Transverse colon (tissue), 4 donors: ENCODE measurements at regions not wholly inside any gene's neighbourhood (a gene's known extent, or its start where the extent isn't known, plus 50 kb on each side); places are given as distances from the start of the nearest gene placed in this dataset.

ENCODE experiments used
- DNase-seq: peaks from one replicate; pipeline ENCODE4 v3.0.0-alpha.2; 2019
- H3K27ac ChIP-seq, 4 donors: fragments of 200-600 bp; sonication (generic); 2 replicates each; pipeline ENCODE4 v1.5.1; 2016 to 2018; ENCODE audit warnings: inconsistent platforms in 4 of 4
- H3K27me3 ChIP-seq: fragments of 200-600 bp; sonication (generic); 2 replicates; pipeline ENCODE4 v1.5.1; 2017; ENCODE audit warnings: inconsistent platforms
- H3K36me3 ChIP-seq, 4 donors: fragments of 200-600 bp; sonication (generic); 2 replicates each; pipeline ENCODE4 v1.5.1; 2017 to 2019; ENCODE audit warnings: inconsistent platforms in 4 of 4
- H3K4me1 ChIP-seq, 4 donors: fragments of 200-600 bp; sonication (generic); 2 replicates each; pipeline ENCODE4 v1.5.1; 2017 to 2020; ENCODE audit warnings: inconsistent platforms in 4 of 4
- H3K4me3 ChIP-seq, 4 donors: fragments of 200-600 bp; sonication (generic); 1 replicate in 1 of 4; 2 replicates in 3 of 4; pipeline versions ENCODE4 v1.5.1 to v1.6.1; 2017 to 2019; ENCODE audit warnings: inconsistent platforms in 4 of 4
- H3K9me3 ChIP-seq, 2 donors: fragments of 200-600 bp; sonication (generic); 2 replicates each; pipeline ENCODE4 v1.5.1; 2017 to 2019; ENCODE audit warnings: inconsistent platforms in 2 of 2
- EP300 ChIP-seq: sonication (generic); formaldehyde crosslinking; IDR thresholded peaks from one replicate; pipeline ENCODE4 v1.6.1; 2017; ENCODE audit warnings: antibody characterized with exemption, low read depth
- POLR2A ChIP-seq: fragments of 450-650 bp; IDR thresholded peaks from one replicate; pipeline ENCODE4 v1.6.1; 2016; ENCODE audit warnings: antibody characterized with exemption, mild to moderate bottlenecking, moderate library complexity
- POLR2AphosphoS5 ChIP-seq, 3 donors: sonication (generic); formaldehyde crosslinking; IDR thresholded peaks; one replicate each; pipeline ENCODE4 v1.6.1; 2016; ENCODE audit warnings: antibody characterized with exemption in 3 of 3
- whole genome bisulfite sequencing, 2 donors: methylation state at CpG; one replicate each; pipeline ENCODE4 v1.1.5; 2018; ENCODE audit warnings: low coverage in 1 of 2; 5-methylcytosine and 5-hydroxymethylcytosine counted together
- in situ Hi-C, 4 donors: fragments of 200-750 bp; cut with MboI; loops; one replicate each; pipeline versions ENCODE4 v1.15.0 to v1.15.1; 2017; ENCODE audit warnings: low sequenced_read_pairs in 3 of 4, low pct_ligation_motif_present in 1 of 4, low pct_unique_long_range_greater_than_20kb in 1 of 4
- intact Hi-C: fragments of 100-400 bp; cut with DNase I; formaldehyde crosslinking; loops from one replicate; pipeline ENCODE4 v1.15.1; 2023; ENCODE audit warnings: low total_unique reads
- TF ChIP-seq, protein P1 (sequence below), 5 experiments: fragments of 200-600 bp in 3 of 5; fragments of 450-650 bp in 2 of 5; sonication (generic) in 3 of 5; IDR thresholded peaks; 1 replicate in 2 of 5; 2 replicates in 3 of 5; pipeline ENCODE4 v1.5.1; 2016 to 2017; ENCODE audit warnings: antibody characterized with exemption in 5 of 5, inconsistent platforms in 3 of 5, mild to moderate bottlenecking in 2 of 5, moderate library complexity in 1 of 5

DNA sequence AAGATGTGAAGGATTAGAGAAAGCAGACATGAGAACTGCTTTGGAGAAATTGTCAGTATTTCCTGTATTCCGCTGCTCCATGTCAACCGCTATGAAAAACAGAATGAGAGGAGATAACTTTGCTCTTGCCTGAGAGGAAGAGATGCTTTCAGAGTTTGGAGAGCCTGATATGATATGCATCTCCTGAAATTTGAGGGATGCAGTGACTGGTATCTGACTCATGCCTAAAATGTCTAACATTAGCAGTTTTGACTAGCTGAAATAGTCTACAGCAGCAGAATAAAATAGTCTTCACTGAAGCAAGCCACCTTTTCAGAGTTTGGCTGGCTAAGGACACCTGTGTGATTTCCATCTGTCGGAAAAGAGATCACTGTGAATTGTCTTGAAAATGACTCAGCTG is 165.8 kb upstream of the LRRC7 start:
- H3K36me3 ChIP-seq = no peaks in the 10 kb centered on the region
- H3K27me3 ChIP-seq = no peaks in the 10 kb centered on the region
- in situ Hi-C loops = no loop called here
- intact Hi-C loops = no loop called here
- WGBS, 2 donors = 91 to 100% methylated on average over 2 to 3 of the region's 3 CpGs
- H3K4me1 ChIP-seq = no peaks in the 10 kb centered on the region
- no peak for DNase-seq
- no peaks in the 10 kb centered on the region for H3K9me3 ChIP-seq
- no peak overlapping the region for H3K27ac ChIP-seq
- H3K4me3 ChIP-seq = no peak overlapping the region
- TF ChIP-seq, protein P1, sequence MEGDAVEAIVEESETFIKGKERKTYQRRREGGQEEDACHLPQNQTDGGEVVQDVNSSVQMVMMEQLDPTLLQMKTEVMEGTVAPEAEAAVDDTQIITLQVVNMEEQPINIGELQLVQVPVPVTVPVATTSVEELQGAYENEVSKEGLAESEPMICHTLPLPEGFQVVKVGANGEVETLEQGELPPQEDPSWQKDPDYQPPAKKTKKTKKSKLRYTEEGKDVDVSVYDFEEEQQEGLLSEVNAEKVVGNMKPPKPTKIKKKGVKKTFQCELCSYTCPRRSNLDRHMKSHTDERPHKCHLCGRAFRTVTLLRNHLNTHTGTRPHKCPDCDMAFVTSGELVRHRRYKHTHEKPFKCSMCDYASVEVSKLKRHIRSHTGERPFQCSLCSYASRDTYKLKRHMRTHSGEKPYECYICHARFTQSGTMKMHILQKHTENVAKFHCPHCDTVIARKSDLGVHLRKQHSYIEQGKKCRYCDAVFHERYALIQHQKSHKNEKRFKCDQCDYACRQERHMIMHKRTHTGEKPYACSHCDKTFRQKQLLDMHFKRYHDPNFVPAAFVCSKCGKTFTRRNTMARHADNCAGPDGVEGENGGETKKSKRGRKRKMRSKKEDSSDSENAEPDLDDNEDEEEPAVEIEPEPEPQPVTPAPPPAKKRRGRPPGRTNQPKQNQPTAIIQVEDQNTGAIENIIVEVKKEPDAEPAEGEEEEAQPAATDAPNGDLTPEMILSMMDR (IDR thresholded peaks at IDR 0.05) = no peak
- TF ChIP-seq POLR2A = no peak

DNA sequence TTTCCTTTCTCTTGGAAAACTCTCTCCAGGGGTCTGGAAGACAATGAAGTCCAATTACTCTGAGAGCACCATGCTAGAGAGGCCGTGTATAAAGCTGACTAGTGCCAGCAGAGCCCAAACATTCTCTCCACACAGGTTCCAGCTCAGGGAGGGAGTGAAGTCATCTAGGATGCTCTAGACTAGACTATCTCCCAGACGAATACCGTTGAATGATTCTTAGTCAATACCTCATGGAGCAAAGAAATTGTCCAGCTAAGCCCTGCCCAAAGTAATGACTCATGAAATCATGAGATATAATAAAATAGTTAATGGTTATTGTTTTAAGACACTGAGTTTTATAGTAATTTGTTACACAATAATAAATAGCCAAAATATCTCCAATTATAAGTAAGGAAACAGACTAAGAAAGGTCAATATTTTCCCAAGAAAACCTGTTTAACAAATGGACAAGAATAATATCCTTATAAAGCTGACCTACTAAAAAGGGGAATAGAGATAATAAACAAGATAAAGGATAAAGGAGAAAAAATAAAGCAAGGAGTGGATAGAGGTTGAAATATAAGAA is 163.9 kb upstream of the LRRC7 start:
- intact Hi-C loops = no loop called here
- TF ChIP-seq POLR2A (no peak), POLR2AphosphoS5 (IDR thresholded peaks at IDR 0.05) (no peak), EP300 (no peak)
- TF ChIP-seq, protein P1 (IDR thresholded peaks at IDR 0.05) = no peak
- in situ Hi-C loops = no loop called here
- WGBS, 2 donors = 65 to 81% methylated on average over 3 of the region's 3 CpGs
- Histone ChIP-seq H3K27ac (no peak overlapping the region), H3K4me3 (no peak overlapping the region), H3K4me1 (no peaks in the 10 kb centered on the region), H3K9me3 (no peaks in the 10 kb centered on the region), H3K27me3 (no peaks in the 10 kb centered on the region), H3K36me3 (no peaks in the 10 kb centered on the region)
- DNase-seq = no peak

DNA sequence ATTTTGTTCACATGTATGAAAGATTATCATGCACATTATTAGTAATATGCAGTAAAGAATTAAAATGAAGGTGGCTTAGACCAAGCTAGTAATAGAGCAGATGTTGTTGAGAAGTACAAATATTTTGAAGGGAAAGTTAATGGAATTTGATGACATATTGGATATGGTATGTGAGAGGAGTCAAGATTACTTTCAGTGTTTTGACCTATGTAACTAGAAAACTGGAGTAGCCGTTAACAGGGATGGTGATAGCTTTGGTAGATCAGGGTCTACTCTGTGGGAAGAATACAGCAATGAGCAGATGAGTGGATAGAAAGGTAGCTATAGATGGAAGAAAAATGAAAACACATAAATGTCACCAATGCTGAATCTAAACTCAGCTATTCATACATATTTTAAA is 163.2 kb upstream of the LRRC7 start:
- TF ChIP-seq POLR2A = no peak
- TF ChIP-seq, protein P1 (IDR thresholded peaks at IDR 0.05) = no peak
- TF ChIP-seq EP300 = no peak
- no peak for TF ChIP-seq POLR2AphosphoS5 (IDR thresholded peaks at IDR 0.05)
- H3K4me1 ChIP-seq = no peaks in the 10 kb centered on the region
- H3K27ac ChIP-seq = no peak overlapping the region
- WGBS, 2 donors = 60 to 79% methylated on average over 1 of the region's 1 CpG
- DNase-seq = no peak
- intact Hi-C loops (no loop called here), in situ Hi-C loops (no loop called here)
- H3K27me3 ChIP-seq = no peaks in the 10 kb centered on the region
- no peak overlapping the region for H3K4me3 ChIP-seq
- H3K36me3 ChIP-seq = no peaks in the 10 kb centered on the region
- H3K9me3 ChIP-seq = no peaks in the 10 kb centered on the region

DNA sequence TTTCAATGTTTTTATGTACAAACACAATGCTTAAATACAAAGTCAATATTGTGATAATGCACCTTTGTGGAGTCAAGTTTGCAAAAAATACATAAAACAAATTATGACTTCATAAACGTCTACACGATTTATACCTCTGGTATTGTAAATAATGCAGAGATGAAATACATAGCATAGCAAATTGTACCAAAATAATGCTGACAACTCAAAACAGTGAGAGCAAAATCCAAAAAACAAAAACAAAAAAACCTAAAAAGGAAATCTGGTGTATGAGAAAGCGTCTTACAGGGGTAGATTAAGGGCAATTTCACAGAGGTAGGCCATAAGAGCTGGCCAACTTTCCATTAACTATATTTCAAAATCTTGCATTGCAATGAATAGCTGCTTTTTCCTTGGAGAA is 161.5 kb upstream of the LRRC7 start:
- no peaks in the 10 kb centered on the region for H3K36me3 ChIP-seq
- TF ChIP-seq, protein P1 (IDR thresholded peaks at IDR 0.05) = no peak
- no peak for TF ChIP-seq POLR2A
- no peak for TF ChIP-seq EP300
- TF ChIP-seq POLR2AphosphoS5 (IDR thresholded peaks at IDR 0.05) = no peak
- no peak overlapping the region for H3K4me3 ChIP-seq
- no peaks in the 10 kb centered on the region for H3K27me3 ChIP-seq
- intact Hi-C loops (no loop called here), in situ Hi-C loops (no loop called here)
- H3K27ac ChIP-seq = no peak overlapping the region
- no peak for DNase-seq
- 51 to 70% methylated on average over 3 of the region's 3 CpGs for WGBS, 2 donors
- no peaks in the 10 kb centered on the region for H3K9me3 ChIP-seq
- no peaks in the 10 kb centered on the region for H3K4me1 ChIP-seq
